Glomerular endothelial cell (primary cell): ENCODE measurements at regions not wholly inside any gene's neighbourhood (a gene's known extent, or its start where the extent isn't known, plus 50 kb on each side); places are given as distances from the start of the nearest gene placed in this dataset.

Experiments
- DNase-seq: peaks from one replicate; pipeline ENCODE4 v3.0.0-alpha.2; 2011; ENCODE audit warnings: low read depth, low spot score; ENCODE audit errors: extremely low read depth

- no peak for DNase-seq
Observed at GRCh38 chr4:100574607-100575006, 56.8 kb upstream of the EMCN start.

GRCh38 chr4:100569196-100569595 lies 51.4 kb upstream of the EMCN start:
- no peak for DNase-seq
